ENCODE measurements at regions not wholly inside any gene's neighbourhood (a gene's known extent, or its start where the extent isn't known, plus 50 kb on each side); places are given as distances from the start of the nearest gene placed in this dataset.

DNA sequence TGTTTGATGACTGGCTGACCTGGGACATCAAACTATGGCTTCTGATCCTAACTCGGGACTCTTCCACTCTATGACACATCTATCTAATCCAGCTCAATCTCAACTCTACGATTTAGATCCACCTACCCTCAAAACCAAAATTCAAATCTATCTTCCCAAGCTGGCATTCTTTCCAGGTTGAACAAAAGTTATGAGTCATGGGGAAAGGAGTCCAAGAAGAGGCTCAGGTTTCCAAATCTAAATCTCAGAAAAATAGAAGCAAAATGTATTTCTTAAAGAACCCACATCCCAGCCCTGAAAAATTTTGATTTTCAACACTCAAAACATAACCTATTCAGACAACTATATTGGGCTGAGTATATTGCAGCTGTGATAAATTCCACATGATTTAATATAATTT is 143.9 kb upstream of the IPO5 start:
- CTCF ChIA-PET (ENCODE audit: partially characterized antibody), result interaction anchor here (3.3 kb wide), 1 partner anchor 11 kb away, joined by 12 read pairs; no protein-coding TSS in a partner anchor
- H4K91ac ChIP-seq (replicated peaks; ENCODE audit: insufficient read length, low read length), result no peak overlapping the region

More for the DNA sequence above, 143.9 kb upstream of the IPO5 start:
- H3K56ac ChIP-seq (replicated peaks; ENCODE audit: insufficient read length, low read depth, low read length), result no peak overlapping the region
- no peak overlapping the region for H3K23ac ChIP-seq (ENCODE audit: insufficient read length)
- no peak overlapping the region for H4K8ac ChIP-seq (ENCODE audit: extremely low read depth, insufficient read depth, low read length)
- no peak overlapping the region for H2BK15ac ChIP-seq (ENCODE audit: low read length)
- POLR2A ChIA-PET (ENCODE audit: partially characterized antibody), result no interaction called here
- H3K27me3 ChIP-seq (replicated peaks in 1 of 4; ENCODE audit: control insufficient read depth in 3 of 4, extremely low read depth in 1 of 4, insufficient read depth in 3 of 4, low read length in 3 of 4), result no peaks in the 10 kb centered on the region
- H3K23me2 ChIP-seq (ENCODE audit: low read depth, low read length), result no peaks in the 10 kb centered on the region
- no peaks in the 10 kb centered on the region for H4K20me1 ChIP-seq (replicated peaks in 1 of 2; ENCODE audit: control insufficient read depth in 1 of 2, insufficient read depth in 2 of 2, low read length in 2 of 2)
- 84% methylated on average over 2 of the region's 2 CpGs; no CpG with 5 or more reads in 1 of the 2 experiments for WGBS, 2 experiments (ENCODE audit: extremely low coverage in 1 of 2, insufficient coverage in 1 of 2, insufficient read length in 1 of 2, insufficient replicate concordance in 2 of 2, low coverage in 1 of 2, low lambda C conversion rate in 2 of 2, missing lambda C conversion rate in 1 of 2)
- no peak for FAIRE-seq
- H3K4me2 ChIP-seq (ENCODE audit: insufficient read depth in 1 of 2, low read depth in 2 of 2, low read length in 2 of 2), result no peak overlapping the region
- no peak overlapping the region for H3K14ac ChIP-seq (ENCODE audit: insufficient read length)
- H3K4me3 ChIP-seq (ENCODE audit: extremely low read depth in 1 of 4, insufficient read depth in 2 of 4, low read depth in 3 of 4, low read length in 4 of 4), result no peak overlapping the region
- no peak for DNase-seq (ENCODE audit: low read depth in 1 of 2, low spot score in 2 of 2)
- H3K36me3 ChIP-seq (ENCODE audit: control insufficient read depth in 2 of 4, insufficient read depth in 4 of 4, low read length in 3 of 4), result no peaks in the 10 kb centered on the region
- H3K79me1 ChIP-seq (ENCODE audit: low read depth, low read length), result no peaks in the 10 kb centered on the region
- no peak overlapping the region for H2AFZ ChIP-seq (ENCODE audit: low read length)
- no peaks in the 10 kb centered on the region for H3K79me2 ChIP-seq (ENCODE audit: control insufficient read depth in 1 of 2, insufficient read depth in 2 of 2, low read length in 2 of 2)
- no peak overlapping the region for H3K4ac ChIP-seq (replicated peaks; ENCODE audit: insufficient read length, low read depth, low read length)
- H2AK5ac ChIP-seq (ENCODE audit: low read depth, low read length), result no peak overlapping the region
- H2BK120ac ChIP-seq (replicated peaks; ENCODE audit: low read depth, low read length), result no peak overlapping the region
- H3K9ac ChIP-seq (replicated peaks in 1 of 4; ENCODE audit: extremely low read depth in 1 of 4, low read depth in 3 of 4, low read length in 3 of 4), result no peak overlapping the region
- H2BK5ac ChIP-seq (ENCODE audit: low read depth, low read length), result no peak overlapping the region
- H4K5ac ChIP-seq (ENCODE audit: insufficient read length, low read depth, low read length), result no peak overlapping the region
- no peak overlapping the region for H2BK12ac ChIP-seq (ENCODE audit: low read depth, low read length)
- H2BK20ac ChIP-seq (ENCODE audit: low read length), result no peak overlapping the region
- H3K9me3 ChIP-seq (ENCODE audit: insufficient read depth in 2 of 2, low read depth in 1 of 2, low read length in 1 of 2), result no peaks in the 10 kb centered on the region
- no peak overlapping the region for H3K18ac ChIP-seq (ENCODE audit: extremely low read depth, low read length)
- no peak for TF ChIP-seq RNF2 (IDR thresholded peaks at IDR 0.05; ENCODE audit: borderline replicate concordance, low read depth, low read length, missing control alignments, poor library complexity, severe bottlenecking)
- no peak for TF ChIP-seq SRF (IDR thresholded peaks at IDR 0.05; ENCODE audit: low read depth, low read length)
- TF ChIP-seq GABPA (IDR thresholded peaks at IDR 0.05; ENCODE audit: borderline replicate concordance, insufficient read depth, low read length), result no peak
- TF ChIP-seq KDM5A (IDR thresholded peaks at IDR 0.05; ENCODE audit: low read length), result no peak
- no peak for TF ChIP-seq CBX5 (IDR thresholded peaks at IDR 0.05; ENCODE audit: low read depth, low read length)
- TF ChIP-seq ATF3 (IDR thresholded peaks at IDR 0.05; ENCODE audit: insufficient read depth, low read depth, low read length), result no peak
- H3K27ac ChIP-seq (ENCODE audit: low read depth, low read length), result no peak overlapping the region
- H3K4me1 ChIP-seq (replicated peaks in 1 of 4; ENCODE audit: control insufficient read depth in 3 of 4, insufficient read depth in 4 of 4, low read length in 3 of 4), result no peaks in the 10 kb centered on the region
